A673 (cell line): ENCODE measurements at regions not wholly inside any gene's neighbourhood (a gene's known extent, or its start where the extent isn't known, plus 50 kb on each side); places are given as distances from the start of the nearest gene placed in this dataset.

Experiments used
- BruUV-seq: library from RNA; stranded (reverse); fragments of 400-500 nt; replicated peaks from 2 replicates; lab custom pipeline; 2021; lab: Mats Ljungman, UMichigan
- CTCF ChIA-PET: fragments of 300-600 bp; sonication (Branson Sonifier 250); formaldehyde crosslinking; loops from one replicate; lab custom pipeline; 2022; ENCODE audit warnings: antibody characterized with exemption; lab: Charles Lee
- POLR2A ChIA-PET: fragments of 300-600 bp; sonication (Branson Sonifier 250); formaldehyde crosslinking; loops from one replicate; lab custom pipeline; 2022; ENCODE audit warnings: antibody characterized with exemption; ENCODE audit not compliant: low non-redundant PET; lab: Charles Lee
- DNase-seq: peaks from one replicate; pipeline ENCODE4 v3.0.0-alpha.2; 2015; ENCODE audit warnings: low spot score
- H3K27ac ChIP-seq: fragments of 200-600 bp; sonication (generic); 2 replicates; pipeline ENCODE4 v1.5.1; 2016; ENCODE audit warnings: mixed run types, low read depth, mild to moderate bottlenecking, mixed read lengths, antibody characterized with exemption, low read length; ENCODE audit not compliant: poor library complexity, severe bottlenecking
- H3K27me3 ChIP-seq: fragments of 200-600 bp; sonication (generic); replicated peaks from 2 replicates; pipeline ENCODE4 v1.6.1; 2017; ENCODE audit warnings: mixed run types, low read depth, mild to moderate bottlenecking, mixed read lengths, antibody characterized with exemption, low read length; ENCODE audit not compliant: insufficient read depth, poor library complexity
- H3K36me3 ChIP-seq: fragments of 200-600 bp; sonication (generic); 2 replicates; pipeline ENCODE4 v1.6.1; 2016; ENCODE audit warnings: mixed run types, mild to moderate bottlenecking, mixed read lengths, antibody characterized with exemption, low read length; ENCODE audit not compliant: insufficient read depth, poor library complexity, severe bottlenecking
- H3K4me1 ChIP-seq: fragments of 200-600 bp; sonication (generic); 2 replicates; pipeline ENCODE4 v1.6.1; 2017; ENCODE audit warnings: mixed run types, mild to moderate bottlenecking, mixed read lengths, antibody characterized with exemption, low read length; ENCODE audit not compliant: insufficient read depth, poor library complexity, severe bottlenecking
- H3K4me3 ChIP-seq: fragments of 200-600 bp; sonication (generic); 2 replicates; pipeline ENCODE4 v1.5.1; 2016; ENCODE audit warnings: low read depth, mixed run types, mild to moderate bottlenecking, mixed read lengths, low read length; ENCODE audit not compliant: poor library complexity, severe bottlenecking
- H3K9me3 ChIP-seq: fragments of 200-600 bp; sonication (generic); 2 replicates; pipeline ENCODE4 v1.6.1; 2016; ENCODE audit warnings: mixed run types, low read depth, mild to moderate bottlenecking, mixed read lengths, antibody characterized with exemption, low read length; ENCODE audit not compliant: poor library complexity, severe bottlenecking
- EZH2 ChIP-seq: fragments of 200-600 bp; sonication (generic); IDR thresholded peaks from 2 replicates; pipeline ENCODE4 v1.6.1; 2017; ENCODE audit warnings: borderline replicate concordance, low read depth, mild to moderate bottlenecking, mixed read lengths, antibody characterized with exemption, low read length; ENCODE audit not compliant: poor library complexity, severe bottlenecking
- intact Hi-C: fragments of 100-400 bp; cut with micrococcal nuclease; formaldehyde crosslinking; loops from one replicate; pipeline ENCODE4 v1.10.0; 2022; ENCODE audit not compliant: unreplicated experiment
- TF ChIP-seq, protein P1 (sequence below): fragments of 300-800, 200-600 bp; sonication (generic); conservative IDR thresholded peaks from 2 replicates; pipeline ENCODE4 v1.5.1; 2017; ENCODE audit warnings: low read depth, mild to moderate bottlenecking, antibody characterized with exemption, low read length, moderate library complexity, mixed read lengths

DNA sequence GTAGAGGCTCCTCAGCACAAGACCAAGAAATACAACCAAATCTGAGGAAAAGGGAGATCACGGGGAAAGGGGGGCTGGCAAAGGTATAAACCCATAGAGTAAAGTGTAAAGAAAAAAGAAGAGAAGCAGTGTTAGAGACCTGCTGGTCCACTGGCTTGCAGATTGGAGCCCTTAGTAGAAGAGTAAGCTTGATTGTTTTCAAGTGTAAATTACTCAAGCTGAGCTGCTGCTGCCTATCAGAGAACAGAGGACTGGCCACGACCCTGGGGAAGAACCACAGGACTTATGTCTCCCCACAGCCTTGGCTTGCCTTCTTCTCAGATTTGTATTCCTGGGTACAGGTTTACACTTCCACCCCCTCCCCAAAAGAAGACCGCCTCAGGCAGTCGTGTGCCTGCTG lies 294.2 kb downstream of the LMX1A start:
- DNase-seq, result no peak
- Histone ChIP-seq H3K4me3 (no peak overlapping the region), H3K36me3 (no peaks in the 10 kb centered on the region), H3K4me1 (peaks cover 9% of the 10 kb centered on the region), H3K9me3 (no peaks in the 10 kb centered on the region), H3K27me3 (no peaks in the 10 kb centered on the region), H3K27ac (no peak overlapping the region)
- POLR2A ChIA-PET, result no interaction called here
- CTCF ChIA-PET, result no interaction called here
- TF ChIP-seq EZH2, result no peak
- TF ChIP-seq, protein P1, sequence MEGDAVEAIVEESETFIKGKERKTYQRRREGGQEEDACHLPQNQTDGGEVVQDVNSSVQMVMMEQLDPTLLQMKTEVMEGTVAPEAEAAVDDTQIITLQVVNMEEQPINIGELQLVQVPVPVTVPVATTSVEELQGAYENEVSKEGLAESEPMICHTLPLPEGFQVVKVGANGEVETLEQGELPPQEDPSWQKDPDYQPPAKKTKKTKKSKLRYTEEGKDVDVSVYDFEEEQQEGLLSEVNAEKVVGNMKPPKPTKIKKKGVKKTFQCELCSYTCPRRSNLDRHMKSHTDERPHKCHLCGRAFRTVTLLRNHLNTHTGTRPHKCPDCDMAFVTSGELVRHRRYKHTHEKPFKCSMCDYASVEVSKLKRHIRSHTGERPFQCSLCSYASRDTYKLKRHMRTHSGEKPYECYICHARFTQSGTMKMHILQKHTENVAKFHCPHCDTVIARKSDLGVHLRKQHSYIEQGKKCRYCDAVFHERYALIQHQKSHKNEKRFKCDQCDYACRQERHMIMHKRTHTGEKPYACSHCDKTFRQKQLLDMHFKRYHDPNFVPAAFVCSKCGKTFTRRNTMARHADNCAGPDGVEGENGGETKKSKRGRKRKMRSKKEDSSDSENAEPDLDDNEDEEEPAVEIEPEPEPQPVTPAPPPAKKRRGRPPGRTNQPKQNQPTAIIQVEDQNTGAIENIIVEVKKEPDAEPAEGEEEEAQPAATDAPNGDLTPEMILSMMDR, result no peak
- intact Hi-C loops, result no loop called here
- no TSS peak for BruUV-seq

DNA sequence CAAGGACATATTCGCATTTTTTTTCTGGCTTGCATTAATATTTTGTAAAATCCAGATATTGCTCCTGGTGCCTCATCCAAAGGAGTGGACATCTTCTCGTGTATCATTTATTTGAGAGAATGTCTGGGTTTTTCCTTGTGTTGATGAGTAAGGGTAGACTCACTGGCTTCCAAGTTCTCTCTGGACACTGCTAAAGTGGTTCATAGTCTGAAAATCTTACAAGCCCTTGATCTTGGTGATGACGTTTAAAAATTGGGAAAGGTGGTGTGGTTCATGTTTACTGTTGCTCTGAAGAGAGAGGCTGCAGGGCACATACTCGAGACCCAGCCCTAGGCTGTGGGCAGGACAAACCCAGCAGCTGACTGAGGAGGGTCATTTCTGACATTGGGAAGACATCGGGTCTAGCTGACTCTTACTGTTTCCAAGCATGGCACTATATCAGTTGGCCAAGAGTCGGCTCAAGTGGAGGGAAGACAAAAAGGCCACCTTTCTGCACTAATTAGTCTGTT lies 296.2 kb downstream of the LMX1A start:
- Histone ChIP-seq H3K36me3 (no peaks in the 10 kb centered on the region), H3K9me3 (no peaks in the 10 kb centered on the region), H3K27me3 (no peaks in the 10 kb centered on the region), H3K4me1 (peaks cover 9% of the 10 kb centered on the region), H3K4me3 (no peak overlapping the region), H3K27ac (no peak overlapping the region)
- intact Hi-C loops, result no loop called here
- TF ChIP-seq, protein P1, result no peak
- TF ChIP-seq EZH2, result no peak
- BruUV-seq, result no TSS peak
- ChIA-PET POLR2A (no interaction called here), CTCF (no interaction called here)
- no peak for DNase-seq

DNA sequence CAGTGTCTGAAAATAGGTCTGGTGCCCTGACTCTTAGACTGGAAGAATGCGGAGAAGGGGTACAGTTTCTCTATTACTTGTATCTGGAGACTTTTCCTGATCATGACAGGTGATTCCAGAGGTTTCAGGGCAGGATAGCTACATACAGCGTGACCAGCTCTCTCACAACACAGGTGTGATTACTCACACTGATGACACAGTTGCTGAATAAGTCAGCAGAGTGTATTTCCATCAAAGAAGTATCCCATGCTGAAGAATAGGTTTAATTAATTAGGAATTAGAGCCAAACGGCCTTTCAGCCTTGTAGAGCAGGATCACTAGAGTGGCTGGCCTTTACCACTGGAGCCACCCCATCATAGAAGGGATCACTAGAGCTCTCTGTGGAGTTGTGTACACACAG lies 298.6 kb downstream of the LMX1A start:
- no peaks in the 10 kb centered on the region for H3K27me3 ChIP-seq
- no peak for DNase-seq
- no peak overlapping the region for H3K27ac ChIP-seq
- peaks cover 2% of the 10 kb centered on the region for H3K4me1 ChIP-seq
- no peaks in the 10 kb centered on the region for H3K9me3 ChIP-seq
- CTCF ChIA-PET, result no interaction called here
- TF ChIP-seq EZH2, result no peak
- TF ChIP-seq, protein P1, result no peak
- no TSS peak for BruUV-seq
- no peaks in the 10 kb centered on the region for H3K36me3 ChIP-seq
- intact Hi-C loops, result no loop called here
- no peak overlapping the region for H3K4me3 ChIP-seq
- POLR2A ChIA-PET, result no interaction called here
